Fibroblast of skin of right biceps (primary cell): ENCODE measurements at regions not wholly inside any gene's neighbourhood (a gene's known extent, or its start where the extent isn't known, plus 50 kb on each side); places are given as distances from the start of the nearest gene placed in this dataset.
"Not testable (repeated sequence)": the region's sequence is repeated elsewhere in the genome, so short reads cannot be mapped to it uniquely, and the experiment has no call there.

Experiments
- DNase-seq: peaks from one replicate; pipeline ENCODE4 v3.0.0-alpha.2; 2013

DNA sequence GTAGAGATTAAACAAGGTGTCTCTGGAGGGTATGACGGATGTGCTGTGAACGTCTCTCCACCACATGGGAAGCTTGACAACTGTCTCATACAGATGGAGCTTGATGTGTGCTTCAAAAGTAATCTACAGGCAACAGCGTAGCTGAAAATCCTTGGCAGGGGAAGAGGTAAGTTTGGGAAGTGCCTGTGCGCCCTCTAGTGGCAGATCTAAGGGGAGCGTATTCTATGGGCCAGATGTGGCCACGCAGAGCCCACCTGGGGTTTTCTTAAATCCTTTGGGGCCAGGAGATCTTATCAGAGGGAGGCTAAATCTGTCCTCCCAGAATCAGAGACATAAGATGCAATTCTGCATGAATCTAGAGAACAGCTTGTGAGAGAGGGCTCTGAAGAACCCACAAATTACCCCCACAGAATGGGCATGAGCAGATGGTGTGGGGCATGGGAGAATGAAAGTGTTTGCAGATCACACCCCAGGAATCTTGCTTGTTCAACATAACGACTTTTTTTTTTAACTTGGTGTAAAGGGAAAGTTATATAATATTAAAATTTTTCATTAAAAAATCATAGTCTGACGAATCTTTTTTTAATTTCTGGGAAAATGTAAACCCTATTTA is 91.2 kb upstream of the MPP7 start:
- DNase-seq, result peak; percentile 59

- peak; percentile 22 for DNase-seq
Observed at GRCh38 chr10:28396331-28396730, 93.5 kb upstream of the MPP7 start.

DNA sequence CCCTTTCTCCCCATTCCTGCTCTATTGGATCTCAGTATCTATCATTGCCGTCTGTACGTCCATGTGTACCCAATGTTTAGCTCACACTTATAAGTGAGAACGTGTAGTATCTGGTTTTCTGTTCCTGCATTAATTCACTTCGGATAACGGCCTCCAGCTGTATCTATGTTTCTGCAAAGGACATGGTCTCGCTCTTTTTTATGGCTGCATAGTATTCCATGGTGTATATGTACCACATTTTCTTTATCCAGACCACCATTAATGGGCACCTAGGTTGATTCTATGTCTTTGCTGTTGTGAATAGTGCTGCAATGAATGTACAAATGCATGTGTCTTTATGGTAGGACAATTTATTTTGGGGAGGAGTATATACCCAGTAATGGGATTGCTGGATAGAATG is 94.4 kb upstream of the MPP7 start:
- DNase-seq, result no peak

DNA sequence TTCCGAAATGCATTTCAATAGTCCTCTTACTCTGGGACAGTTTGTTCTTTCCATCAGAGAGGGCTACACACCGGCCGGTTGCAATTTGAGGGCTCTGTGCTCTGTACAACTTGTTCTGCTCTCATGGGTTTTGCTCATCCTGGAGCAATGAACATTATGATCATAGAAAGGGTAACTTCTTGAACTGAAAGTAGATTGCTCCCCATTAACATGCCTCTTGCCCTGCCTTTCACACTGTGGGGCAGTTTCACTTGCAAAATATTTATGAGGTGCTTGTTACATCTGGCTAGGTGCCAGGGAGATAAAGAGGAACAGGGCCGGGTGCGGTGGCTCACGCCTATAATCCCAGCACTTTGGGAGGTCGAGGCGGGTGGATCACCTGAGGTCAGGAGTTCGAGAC is 97.3 kb upstream of the MPP7 start:
- DNase-seq, result no peak

DNA sequence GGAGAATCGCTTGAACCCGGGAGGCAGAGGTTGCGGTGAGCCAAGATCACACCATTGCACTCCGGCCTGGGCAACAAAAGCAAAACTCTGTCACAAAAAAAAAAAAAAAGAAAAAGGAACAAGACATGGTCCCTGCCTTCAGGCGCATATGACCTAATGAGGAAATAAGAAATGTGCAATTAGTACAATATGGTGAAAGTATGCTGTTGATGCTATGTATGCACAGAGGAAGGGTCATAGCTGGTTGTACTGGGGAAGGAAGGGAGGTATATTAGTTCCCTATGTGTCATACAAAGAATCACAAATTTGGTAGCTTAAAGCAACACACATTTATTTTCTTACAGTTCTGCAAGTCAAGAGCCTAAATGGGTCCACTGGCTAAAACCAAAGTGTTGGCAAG is 97.8 kb upstream of the MPP7 start:
- no peak for DNase-seq

DNA sequence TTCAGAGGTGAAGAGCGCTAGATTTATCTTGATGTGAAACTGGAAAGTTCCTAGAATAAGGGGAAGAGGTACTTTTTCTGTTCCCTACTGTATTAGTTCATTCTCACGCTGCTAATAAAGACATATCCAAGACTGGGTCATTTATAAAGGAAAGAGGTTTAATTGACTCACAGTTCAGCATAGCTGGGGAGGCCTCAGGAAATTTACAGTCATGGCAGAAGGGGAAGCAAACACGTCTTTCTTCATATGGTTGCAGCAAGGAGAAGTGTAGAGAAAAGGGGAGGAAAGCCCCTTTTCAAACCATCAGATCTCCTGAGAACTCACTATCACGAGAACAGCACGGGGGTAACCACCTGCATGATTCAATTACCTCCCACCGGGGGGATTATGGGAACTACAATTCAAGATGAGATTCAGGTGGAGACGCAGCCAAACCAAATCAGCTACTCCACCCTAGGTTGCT is 99.8 kb upstream of the MPP7 start:
- DNase-seq, result not testable (repeated sequence)

- no peak for DNase-seq
Observed at GRCh38 chr10:28403090-28403489, 100.2 kb upstream of the MPP7 start.

DNA sequence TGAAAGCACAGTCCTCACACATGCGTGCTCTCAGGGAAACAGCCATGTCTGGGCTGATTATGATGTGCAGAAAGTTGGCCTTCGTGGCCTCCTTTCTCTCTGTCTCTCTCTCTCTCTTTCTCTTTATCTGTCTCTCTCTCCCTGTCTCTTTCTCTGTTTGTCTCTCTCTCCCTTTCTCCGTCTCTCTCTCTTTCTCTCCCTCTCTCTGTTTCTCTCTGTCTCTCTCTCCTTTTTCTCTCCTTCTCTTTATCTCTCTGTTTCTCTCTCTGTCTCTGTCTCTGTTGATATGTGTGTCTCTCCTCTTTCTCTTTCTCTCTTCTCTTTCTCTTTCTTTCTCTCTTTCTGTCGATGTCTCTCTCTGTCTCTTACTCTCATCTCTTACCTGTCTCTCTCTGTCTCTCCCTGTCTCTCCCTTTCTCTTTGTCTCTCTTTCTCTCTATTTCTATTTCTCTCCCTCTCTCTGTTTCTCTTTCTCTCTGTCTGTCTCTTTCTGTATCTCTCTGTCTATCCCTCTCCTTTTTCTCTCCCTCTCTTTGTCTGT is 105.4 kb upstream of the MPP7 start:
- no peak for DNase-seq

DNA sequence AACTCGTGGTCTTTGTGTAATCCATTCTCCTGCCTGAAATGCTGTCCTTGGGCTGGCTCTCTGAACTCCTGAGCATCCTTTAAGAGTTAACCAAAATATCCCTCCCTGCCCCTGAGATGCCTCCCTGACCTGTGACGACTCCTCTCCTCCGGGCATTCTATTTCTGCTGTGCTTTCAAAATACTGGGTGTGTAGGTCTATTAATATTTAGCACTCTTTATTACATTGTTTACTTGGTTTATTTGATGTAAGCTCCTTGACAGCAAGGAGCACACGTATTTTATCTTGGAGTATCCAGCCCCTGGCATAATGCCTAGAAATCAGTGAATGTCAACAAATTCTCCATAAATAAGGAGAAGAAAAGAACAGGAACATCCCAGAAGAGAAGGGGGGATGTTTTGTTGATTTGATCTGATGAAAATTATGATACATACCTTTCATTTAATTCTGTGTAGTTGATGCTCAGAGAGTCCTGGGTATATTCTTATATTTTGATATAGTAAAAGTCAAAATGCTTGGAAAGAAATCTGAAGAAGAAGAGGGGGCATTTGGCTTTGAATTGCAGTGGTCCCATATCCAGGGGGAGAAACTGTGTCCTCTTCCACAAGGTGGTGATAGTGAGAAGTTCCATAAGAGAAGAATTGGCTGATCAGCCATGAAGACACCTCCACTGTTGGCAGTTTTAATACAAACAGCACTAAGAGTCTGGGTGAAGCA is 107.7 kb upstream of the MPP7 start:
- no peak for DNase-seq

DNA sequence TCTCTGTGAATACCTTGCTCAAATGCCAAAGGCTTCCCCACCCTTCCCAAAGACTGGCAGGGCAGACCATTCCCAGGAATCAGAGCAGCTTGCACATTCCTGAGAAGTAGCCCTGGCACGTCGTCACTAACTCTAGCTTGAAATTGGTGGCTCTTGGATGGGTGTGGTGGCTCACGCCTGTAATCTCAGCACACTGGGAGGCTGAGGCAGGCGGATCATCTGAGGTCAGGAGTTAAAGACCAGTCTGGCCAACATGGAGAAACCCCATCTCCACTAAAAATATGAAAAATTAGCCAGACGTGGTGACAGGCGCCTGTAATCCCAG is 108.2 kb upstream of the MPP7 start:
- no peak for DNase-seq

DNA sequence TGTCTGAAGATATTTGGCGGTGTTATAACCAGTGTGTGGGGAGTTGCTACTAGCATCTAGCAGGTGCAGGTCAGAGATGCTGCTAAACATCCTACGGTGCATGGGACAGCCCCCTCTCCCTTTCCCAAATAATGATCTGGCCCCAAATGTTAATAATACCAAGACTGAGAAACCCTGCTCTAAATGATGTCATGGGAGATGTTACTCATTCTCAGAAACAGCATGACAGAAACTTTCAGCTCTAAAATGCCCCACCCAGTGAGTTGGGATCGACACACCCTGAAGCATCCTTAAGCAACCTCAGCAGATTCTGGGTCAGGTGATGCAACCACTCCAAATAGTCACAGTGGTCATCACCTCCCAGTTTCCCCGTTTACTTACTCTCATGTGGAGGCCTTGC is 108.8 kb upstream of the MPP7 start:
- DNase-seq, result no peak

- DNase-seq, result no peak
Observed at GRCh38 chr10:28418069-28418468, 114.8 kb upstream of the WAC start.

DNA sequence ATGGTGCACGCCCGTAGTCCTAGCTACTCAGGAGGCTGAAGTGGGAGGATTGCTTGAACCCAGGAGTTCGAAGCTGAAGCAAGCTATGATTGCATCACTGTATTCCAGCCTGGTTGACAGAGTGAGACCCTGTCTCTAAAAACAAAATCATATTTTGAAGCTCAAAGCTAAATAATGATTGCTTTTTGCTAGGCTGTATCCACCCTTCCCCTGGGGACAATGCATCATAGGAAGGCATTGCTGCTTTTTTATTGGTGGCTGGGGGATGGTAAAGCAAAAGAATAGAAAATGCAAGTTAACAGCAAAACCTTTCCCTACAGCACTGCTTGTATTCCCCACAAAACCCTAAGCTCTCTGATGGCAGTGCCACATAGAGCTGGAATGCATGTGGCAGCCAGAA is 107.5 kb upstream of the WAC start:
- no peak for DNase-seq

DNA sequence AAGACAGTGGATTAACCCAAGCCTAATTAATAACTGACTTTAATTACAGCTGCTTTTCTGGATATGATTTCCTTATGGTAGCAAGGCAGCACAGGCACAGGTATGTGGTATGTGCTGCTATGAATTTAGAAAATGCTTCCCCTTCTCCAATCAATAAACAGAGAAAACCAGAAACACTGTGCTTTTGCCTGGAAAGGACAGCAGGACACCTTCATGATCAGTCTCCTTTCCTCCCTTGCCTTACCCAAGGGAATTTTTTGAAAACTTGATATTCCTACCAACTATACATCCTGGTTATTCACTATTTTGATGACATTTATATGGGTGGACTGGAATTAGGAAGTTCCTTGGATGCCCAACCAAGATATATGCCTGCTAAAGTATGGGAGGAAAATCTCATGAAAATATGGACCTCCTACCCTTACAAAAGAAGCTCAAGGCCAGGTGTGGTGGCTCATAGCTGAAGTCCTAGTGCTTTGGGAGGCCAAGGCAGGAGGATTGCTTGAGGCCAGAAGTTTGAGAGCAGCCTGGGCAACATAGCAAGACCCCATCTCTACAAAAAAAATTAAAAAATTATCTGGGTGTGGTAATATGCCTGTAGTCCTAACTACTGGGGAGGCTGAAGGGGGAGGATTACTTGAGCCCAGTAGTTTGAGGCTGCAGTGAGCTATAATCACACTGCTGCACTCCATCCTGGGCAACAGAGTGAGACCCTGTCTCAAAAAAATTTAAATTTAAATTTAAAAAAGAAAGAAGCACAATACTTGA is 106.3 kb upstream of the WAC start:
- DNase-seq, result no peak

- no peak for DNase-seq
Observed at GRCh38 chr10:28427376-28427775, 105.5 kb upstream of the WAC start.

DNA sequence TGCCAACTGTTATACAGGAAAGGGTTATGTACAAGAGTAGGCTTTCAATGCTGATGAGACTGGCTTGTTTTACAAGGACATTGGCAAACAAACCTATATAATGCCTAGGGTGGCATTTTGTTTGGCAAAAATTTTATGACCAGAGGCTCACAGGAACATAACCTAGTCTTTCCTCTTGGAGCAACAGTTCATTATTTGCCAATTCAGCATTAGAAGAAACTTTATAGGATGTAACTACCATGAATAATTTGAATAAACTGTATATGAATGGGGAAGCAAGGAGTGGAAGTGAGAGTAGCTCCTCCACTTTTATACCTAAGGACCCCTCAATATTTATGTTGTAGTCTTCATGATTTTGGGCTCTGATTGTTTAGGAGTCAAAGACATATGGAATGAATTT is 103.9 kb upstream of the WAC start:
- DNase-seq, result no peak

GRCh38 chr10:28429573-28430216 is 103.2 kb upstream of the WAC start:
- peak; percentile 24 for DNase-seq

GRCh38 chr10:28431139-28431538 is 101.8 kb upstream of the WAC start:
- DNase-seq, result no peak

- DNase-seq, result peak; percentile 71
Observed at GRCh38 chr10:28432210-28432676, 100.7 kb upstream of the WAC start.

- DNase-seq, result no peak
Observed at GRCh38 chr10:28434063-28434462, 98.9 kb upstream of the WAC start.

DNA sequence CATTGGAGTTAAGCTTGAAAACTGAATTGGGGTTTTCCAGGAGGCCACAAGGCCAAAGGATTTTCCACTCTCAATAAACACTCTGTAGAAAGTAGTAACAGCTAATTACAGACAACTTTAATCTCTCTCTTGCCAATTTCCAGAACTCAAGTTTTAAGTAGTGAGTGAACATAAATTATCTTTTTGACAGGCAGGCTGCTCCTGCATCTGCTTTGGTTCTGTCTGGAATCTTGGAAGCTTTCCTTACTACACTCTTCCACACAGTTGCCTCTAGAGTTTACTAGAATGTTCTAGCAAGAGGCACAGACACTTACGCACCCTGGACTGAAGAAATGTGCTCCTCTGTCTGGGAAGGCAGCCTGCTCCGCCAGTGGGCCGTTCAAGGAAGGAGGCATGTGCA is 90.5 kb upstream of the WAC start:
- no peak for DNase-seq

- no peak for DNase-seq
Observed at GRCh38 chr10:28444031-28444430, 88.9 kb upstream of the WAC start.

- no peak for DNase-seq
Observed at GRCh38 chr10:28445516-28445915, 87.4 kb upstream of the WAC start.
